Prostate gland (tissue), 2 donors: ENCODE measurements at regions not wholly inside any gene's neighbourhood (a gene's known extent, or its start where the extent isn't known, plus 50 kb on each side); places are given as distances from the start of the nearest gene placed in this dataset.

Experiments
- DNase-seq: peaks from one replicate; pipeline ENCODE4 v3.0.0-alpha.2; 2019; ENCODE audit warnings: low spot score
- H3K27ac ChIP-seq, 2 donors: fragments of 200-600 bp; sonication (generic); 2 replicates each; pipeline ENCODE4 v1.5.1; 2017 to 2019
- H3K27me3 ChIP-seq: fragments of 200-600 bp; sonication (generic); replicated peaks from 2 replicates; pipeline ENCODE4 v1.5.1; 2019; ENCODE audit not compliant: insufficient read depth
- H3K36me3 ChIP-seq, 2 donors: fragments of 200-600 bp; sonication (generic); 1 replicate in 1 of 2; 2 replicates in 1 of 2; pipeline versions ENCODE4 v1.5.1 to v1.8.1; 2017 to 2019
- H3K4me1 ChIP-seq: fragments of 200-600 bp; sonication (generic); replicated peaks from 2 replicates; pipeline ENCODE4 v1.5.1; 2019
- H3K4me3 ChIP-seq, 2 donors: fragments of 200-600 bp; sonication (generic); 2 replicates each; pipeline ENCODE4 v1.5.1; 2017 to 2019
- H3K9me3 ChIP-seq: fragments of 200-600 bp; sonication (generic); 2 replicates; pipeline ENCODE4 v1.5.1; 2017
- POLR2A ChIP-seq: fragments of 450-650 bp; IDR thresholded peaks from one replicate; pipeline ENCODE4 v1.6.1; 2016; ENCODE audit warnings: antibody characterized with exemption, mild to moderate bottlenecking
- POLR2AphosphoS5 ChIP-seq: sonication (generic); formaldehyde crosslinking; IDR thresholded peaks from one replicate; pipeline ENCODE4 v1.6.1; 2017; ENCODE audit warnings: antibody characterized with exemption
- WGBS: methylation state at CpG from one replicate; pipeline ENCODE4 v1.1.5; 2018; 5-methylcytosine and 5-hydroxymethylcytosine counted together
- intact Hi-C: fragments of 100-400 bp; cut with DNase I; formaldehyde crosslinking; loops from one replicate; pipeline ENCODE4 v1.14.2; 2022
- TF ChIP-seq, protein P1 (sequence below), 4 experiments: fragments of 200-600 bp in 2 of 4; fragments of 450-650 bp in 2 of 4; sonication (generic) in 2 of 4; IDR thresholded peaks; 1 replicate in 3 of 4; 2 replicates in 1 of 4; pipeline ENCODE4 v1.5.1; 2016 to 2019; ENCODE audit warnings: antibody characterized with exemption in 4 of 4, mild to moderate bottlenecking in 2 of 4, moderate library complexity in 2 of 4

DNA sequence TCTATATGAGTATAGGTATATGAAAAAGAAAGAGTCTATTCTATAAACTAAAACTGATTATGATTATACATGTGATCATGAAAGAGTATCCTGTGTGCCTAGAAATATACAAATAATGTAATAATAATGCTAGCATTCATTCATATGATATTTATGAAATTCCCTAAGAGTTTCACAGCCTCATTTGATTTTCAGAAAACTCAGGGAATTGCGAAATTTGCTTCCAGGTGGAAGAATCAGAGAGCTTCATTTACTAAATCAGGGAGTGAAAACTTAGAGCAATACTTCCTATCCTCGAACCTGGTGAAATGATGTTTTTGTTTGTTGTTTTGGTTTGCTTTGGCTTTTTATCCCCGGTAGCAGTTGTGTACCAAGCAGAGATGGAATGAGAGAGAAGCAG is 1105.7 kb upstream of the SLIT2 start:
- no peaks in the 10 kb centered on the region for H3K4me1 ChIP-seq
- H3K9me3 ChIP-seq: no peaks in the 10 kb centered on the region
- no peak overlapping the region for H3K27ac ChIP-seq
- H3K36me3 ChIP-seq: no peaks in the 10 kb centered on the region
- intact Hi-C loops: no loop called here
- TF ChIP-seq POLR2A: no peak
- TF ChIP-seq, protein P1, sequence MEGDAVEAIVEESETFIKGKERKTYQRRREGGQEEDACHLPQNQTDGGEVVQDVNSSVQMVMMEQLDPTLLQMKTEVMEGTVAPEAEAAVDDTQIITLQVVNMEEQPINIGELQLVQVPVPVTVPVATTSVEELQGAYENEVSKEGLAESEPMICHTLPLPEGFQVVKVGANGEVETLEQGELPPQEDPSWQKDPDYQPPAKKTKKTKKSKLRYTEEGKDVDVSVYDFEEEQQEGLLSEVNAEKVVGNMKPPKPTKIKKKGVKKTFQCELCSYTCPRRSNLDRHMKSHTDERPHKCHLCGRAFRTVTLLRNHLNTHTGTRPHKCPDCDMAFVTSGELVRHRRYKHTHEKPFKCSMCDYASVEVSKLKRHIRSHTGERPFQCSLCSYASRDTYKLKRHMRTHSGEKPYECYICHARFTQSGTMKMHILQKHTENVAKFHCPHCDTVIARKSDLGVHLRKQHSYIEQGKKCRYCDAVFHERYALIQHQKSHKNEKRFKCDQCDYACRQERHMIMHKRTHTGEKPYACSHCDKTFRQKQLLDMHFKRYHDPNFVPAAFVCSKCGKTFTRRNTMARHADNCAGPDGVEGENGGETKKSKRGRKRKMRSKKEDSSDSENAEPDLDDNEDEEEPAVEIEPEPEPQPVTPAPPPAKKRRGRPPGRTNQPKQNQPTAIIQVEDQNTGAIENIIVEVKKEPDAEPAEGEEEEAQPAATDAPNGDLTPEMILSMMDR (IDR thresholded peaks at IDR 0.05): no peak
- TF ChIP-seq POLR2AphosphoS5: no peak
- WGBS: 75% methylated on average over 3 of the region's 3 CpGs
- DNase-seq: no peak
- H3K27me3 ChIP-seq: no peaks in the 10 kb centered on the region
- no peak overlapping the region for H3K4me3 ChIP-seq

DNA sequence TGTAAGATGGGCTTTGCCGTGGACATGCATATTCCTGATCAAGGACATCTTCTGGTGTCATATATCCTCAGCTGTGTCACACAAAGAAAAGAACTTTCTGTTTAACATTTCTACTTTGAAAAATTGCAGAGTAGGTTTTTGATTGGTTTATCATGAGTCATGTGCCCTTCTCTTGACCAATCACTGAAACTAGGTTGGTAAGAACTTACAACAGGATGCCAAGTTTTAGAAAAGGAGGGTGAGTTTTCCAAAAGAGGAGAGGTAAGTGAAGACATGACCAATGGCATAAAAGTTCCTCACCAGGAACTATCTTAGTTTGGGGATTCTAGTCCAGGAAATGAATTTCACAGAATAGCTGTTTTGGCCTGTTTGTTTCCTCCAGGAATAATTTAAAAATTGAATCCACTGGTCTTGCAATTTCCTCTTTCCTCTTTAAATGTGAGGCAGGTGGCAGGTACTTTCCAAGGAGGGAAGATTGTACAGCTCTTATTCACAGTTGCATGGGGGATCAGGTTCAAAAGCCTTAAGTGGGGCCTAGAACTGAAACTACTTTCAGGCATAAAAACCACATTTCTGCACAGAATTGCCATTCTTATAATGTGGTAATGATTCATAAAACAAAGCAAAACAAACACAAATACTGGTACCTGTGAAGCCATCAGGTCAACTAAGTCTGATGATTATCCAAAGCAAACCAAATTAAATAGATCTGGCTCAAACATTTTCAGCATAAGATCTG is 1114.5 kb upstream of the LCORL start:
- H3K36me3 ChIP-seq: no peaks in the 10 kb centered on the region
- TF ChIP-seq POLR2AphosphoS5 (no peak), POLR2A (no peak)
- TF ChIP-seq, protein P1 (IDR thresholded peaks at IDR 0.05): no peak
- no peak overlapping the region for H3K27ac ChIP-seq
- no peak for DNase-seq
- H3K4me3 ChIP-seq: no peak overlapping the region
- H3K9me3 ChIP-seq: no peaks in the 10 kb centered on the region
- intact Hi-C loops: no loop called here
- 83% methylated on average over 1 of the region's 1 CpG for WGBS
- no peaks in the 10 kb centered on the region for H3K4me1 ChIP-seq
- no peaks in the 10 kb centered on the region for H3K27me3 ChIP-seq

DNA sequence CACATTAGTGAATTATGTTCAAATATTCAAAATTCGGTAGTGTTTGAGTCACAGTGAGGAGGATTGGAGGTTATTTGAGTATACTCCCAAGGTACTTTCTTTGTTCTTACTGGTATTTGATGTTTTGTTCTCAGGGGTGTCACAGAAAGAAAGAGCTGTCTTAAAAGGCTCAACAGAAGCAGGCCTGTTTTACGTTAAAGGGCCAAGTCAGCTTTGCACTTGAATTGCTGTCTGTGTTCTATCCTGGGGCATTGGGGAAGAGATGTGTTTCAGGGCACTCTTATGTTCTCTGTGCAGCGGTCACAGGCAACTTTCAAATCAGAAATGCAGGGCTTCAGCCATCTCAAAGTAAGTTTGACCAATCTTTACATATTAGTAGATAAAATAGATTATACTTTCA is 1113.1 kb upstream of the LCORL start:
- Histone ChIP-seq H3K9me3 (no peaks in the 10 kb centered on the region), H3K4me1 (no peaks in the 10 kb centered on the region), H3K36me3 (no peaks in the 10 kb centered on the region), H3K4me3 (no peak overlapping the region), H3K27me3 (no peaks in the 10 kb centered on the region), H3K27ac (no peak overlapping the region)
- WGBS: 60% methylated on average over 3 of the region's 3 CpGs
- DNase-seq: no peak
- TF ChIP-seq, protein P1 (IDR thresholded peaks at IDR 0.05): no peak
- TF ChIP-seq POLR2A: no peak
- no peak for TF ChIP-seq POLR2AphosphoS5
- intact Hi-C loops: no loop called here

DNA sequence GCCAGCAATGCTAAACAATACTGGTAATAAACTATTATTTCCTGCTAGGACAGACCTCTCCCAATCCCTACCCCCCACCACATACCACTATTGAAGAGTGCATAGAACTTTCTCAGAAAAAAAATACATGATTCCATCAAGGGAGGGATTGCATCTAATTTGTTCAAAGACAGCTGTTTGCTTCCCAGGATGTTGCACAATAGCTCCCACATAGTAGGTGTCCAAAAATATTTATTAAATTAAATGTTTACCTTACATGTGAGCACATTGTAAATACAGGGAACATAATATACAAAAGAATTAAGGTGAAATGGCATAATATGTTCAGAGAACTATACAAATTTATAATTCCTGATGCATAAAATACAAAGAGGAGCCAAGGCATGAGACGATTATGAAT is 1111.8 kb upstream of the LCORL start:
- Histone ChIP-seq H3K27ac (no peak overlapping the region), H3K36me3 (no peaks in the 10 kb centered on the region), H3K9me3 (no peaks in the 10 kb centered on the region), H3K4me1 (no peaks in the 10 kb centered on the region), H3K4me3 (no peak overlapping the region), H3K27me3 (no peaks in the 10 kb centered on the region)
- intact Hi-C loops: no loop called here
- 74% methylated on average over 1 of the region's 1 CpG for WGBS
- TF ChIP-seq, protein P1 (IDR thresholded peaks at IDR 0.05): no peak
- TF ChIP-seq POLR2A: no peak
- TF ChIP-seq POLR2AphosphoS5: no peak
- DNase-seq: no peak

DNA sequence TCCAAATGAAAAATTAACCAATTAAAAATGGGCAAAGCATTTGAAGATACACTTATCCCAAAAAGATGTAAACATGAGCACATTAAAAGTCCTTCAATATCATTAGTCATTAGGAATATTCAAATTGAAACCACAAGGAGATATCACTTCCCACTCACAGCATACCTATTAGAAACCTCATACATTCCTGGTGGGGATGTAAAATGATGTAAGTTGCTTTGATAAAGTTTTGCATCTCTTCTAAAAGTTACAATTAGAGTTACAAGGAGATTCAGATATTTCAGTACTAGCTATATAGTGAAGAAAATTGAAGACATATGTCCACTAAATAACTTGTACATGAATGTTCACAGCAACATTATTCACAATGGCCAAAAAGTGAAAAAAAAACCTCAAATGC is 1109.3 kb upstream of the LCORL start:
- intact Hi-C loops: no loop called here
- H3K9me3 ChIP-seq: no peaks in the 10 kb centered on the region
- H3K4me3 ChIP-seq: no peak overlapping the region

More for the DNA sequence above, 1109.3 kb upstream of the LCORL start:
- H3K4me1 ChIP-seq: no peaks in the 10 kb centered on the region
- no peak overlapping the region for H3K27ac ChIP-seq
- H3K27me3 ChIP-seq: no peaks in the 10 kb centered on the region
- TF ChIP-seq, protein P1 (IDR thresholded peaks at IDR 0.05): no peak
- TF ChIP-seq POLR2AphosphoS5 (no peak), POLR2A (no peak)
- no peak for DNase-seq
- no peaks in the 10 kb centered on the region for H3K36me3 ChIP-seq
